NT2/D1 (cell line): ENCODE measurements at regions not wholly inside any gene's neighbourhood (a gene's known extent, or its start where the extent isn't known, plus 50 kb on each side); places are given as distances from the start of the nearest gene placed in this dataset.
"Not testable (repeated sequence)": the region's sequence is repeated elsewhere in the genome, so short reads cannot be mapped to it uniquely, and the experiment has no call there.

Experiments used
- DNase-seq: peaks from one replicate; pipeline ENCODE4 v3.0.0-alpha.2; 2011; ENCODE audit warnings: low read depth, low spot score
- H3K27me3 ChIP-seq: 2 replicates; pipeline ENCODE4 v1.6.0; 2011; ENCODE audit warnings: mild to moderate bottlenecking; ENCODE audit not compliant: insufficient read length, insufficient read depth
- H3K36me3 ChIP-seq: 2 replicates; pipeline ENCODE4 v1.6.1; 2011; ENCODE audit warnings: mild to moderate bottlenecking, low read length, mixed read lengths; ENCODE audit not compliant: insufficient read depth, insufficient read length
- H3K4me1 ChIP-seq: 2 replicates; pipeline ENCODE4 v1.5.1; 2011; ENCODE audit not compliant: insufficient read depth, insufficient read length
- H3K4me3 ChIP-seq: 2 replicates; pipeline ENCODE4 v1.5.1; 2011; ENCODE audit warnings: low read depth; ENCODE audit not compliant: insufficient read length
- H3K9ac ChIP-seq: 2 replicates; pipeline ENCODE4 v1.6.0; 2011; ENCODE audit warnings: low read depth; ENCODE audit not compliant: insufficient read length
- H3K9me3 ChIP-seq: 2 replicates; pipeline ENCODE4 v1.5.1; 2011; ENCODE audit warnings: mild to moderate bottlenecking, low read length; ENCODE audit not compliant: insufficient read depth
- SUZ12 ChIP-seq: IDR thresholded peaks from 2 replicates; pipeline ENCODE4 v1.6.1; 2011; ENCODE audit not compliant: insufficient read length, insufficient read depth; ENCODE audit errors: extremely low read depth
- YY1 ChIP-seq: IDR thresholded peaks from 2 replicates; pipeline ENCODE4 v1.6.1; 2011; ENCODE audit not compliant: insufficient read length, insufficient read depth
- ZNF274 ChIP-seq: IDR thresholded peaks from 2 replicates; pipeline ENCODE4 v1.6.1; 2011; ENCODE audit warnings: mild to moderate bottlenecking, low read depth, low read length

- Histone ChIP-seq H3K4me3 (no peak overlapping the region), H3K9me3 (no peaks in the 10 kb centered on the region), H3K27me3 (no peaks in the 10 kb centered on the region), H3K4me1 (peaks cover 3% of the 10 kb centered on the region), H3K36me3 (no peaks in the 10 kb centered on the region), H3K9ac (no peak overlapping the region)
- no peak for TF ChIP-seq ZNF274
- TF ChIP-seq YY1 = no peak
- TF ChIP-seq SUZ12 = no peak
- no peak for DNase-seq
Measured at GRCh38 chr2:216984937-216985336, 125.1 kb upstream of the TNP1 start.

GRCh38 chr2:216981951-216982350 lies 122.1 kb upstream of the TNP1 start:
- DNase-seq, H3K9me3 ChIP-seq, H3K36me3 ChIP-seq, H3K27me3 ChIP-seq, H3K9ac ChIP-seq, H3K4me3 ChIP-seq, H3K4me1 ChIP-seq: not testable (repeated sequence)

GRCh38 chr2:216980510-216980909 lies 120.6 kb upstream of the TNP1 start:
- H3K9ac ChIP-seq, H3K27me3 ChIP-seq, H3K4me3 ChIP-seq, H3K4me1 ChIP-seq, DNase-seq, H3K36me3 ChIP-seq, H3K9me3 ChIP-seq: not testable (repeated sequence)

- Histone ChIP-seq H3K9me3 (no peaks in the 10 kb centered on the region), H3K9ac (no peak overlapping the region), H3K36me3 (no peaks in the 10 kb centered on the region), H3K4me3 (no peak overlapping the region), H3K27me3 (no peaks in the 10 kb centered on the region), H3K4me1 (no peaks in the 10 kb centered on the region)
- DNase-seq = no peak
- TF ChIP-seq SUZ12 (no peak), ZNF274 (no peak), YY1 (no peak)
Measured at GRCh38 chr2:216974321-216975302, 114.7 kb upstream of the TNP1 start.

GRCh38 chr2:216971593-216971992 lies 111.7 kb upstream of the TNP1 start:
- no peaks in the 10 kb centered on the region for H3K9me3 ChIP-seq
- H3K4me1 ChIP-seq = no peaks in the 10 kb centered on the region
- DNase-seq = no peak
- H3K36me3 ChIP-seq = no peaks in the 10 kb centered on the region
- H3K9ac ChIP-seq = no peak overlapping the region
- no peak overlapping the region for H3K4me3 ChIP-seq
- TF ChIP-seq SUZ12 (no peak), YY1 (no peak), ZNF274 (no peak)
- H3K27me3 ChIP-seq = no peaks in the 10 kb centered on the region

GRCh38 chr2:216970359-216970915 lies 110.6 kb upstream of the TNP1 start:
- H3K36me3 ChIP-seq = no peaks in the 10 kb centered on the region
- H3K27me3 ChIP-seq = no peaks in the 10 kb centered on the region
- no peak overlapping the region for H3K4me3 ChIP-seq
- no peak for TF ChIP-seq ZNF274
- no peak for TF ChIP-seq YY1
- TF ChIP-seq SUZ12 = no peak
- no peak for DNase-seq
- H3K9me3 ChIP-seq = no peaks in the 10 kb centered on the region
- no peak overlapping the region for H3K9ac ChIP-seq
- no peaks in the 10 kb centered on the region for H3K4me1 ChIP-seq

- Histone ChIP-seq H3K36me3 (no peaks in the 10 kb centered on the region), H3K4me3 (no peak overlapping the region), H3K9me3 (no peaks in the 10 kb centered on the region), H3K4me1 (no peaks in the 10 kb centered on the region), H3K9ac (no peak overlapping the region), H3K27me3 (no peaks in the 10 kb centered on the region)
- no peak for DNase-seq
- TF ChIP-seq ZNF274 = no peak
- TF ChIP-seq YY1 = no peak
- no peak for TF ChIP-seq SUZ12
Measured at GRCh38 chr2:216967889-216968288, 108.0 kb upstream of the TNP1 start.
